KMS-11 (cell line): ENCODE measurements at regions not wholly inside any gene's neighbourhood (a gene's known extent, or its start where the extent isn't known, plus 50 kb on each side); places are given as distances from the start of the nearest gene placed in this dataset.

ENCODE experiments used
- H2AFZ ChIP-seq: fragments of 200-600 bp; sonication (generic); 2 replicates; pipeline ENCODE4 v1.6.1; 2016; ENCODE audit warnings: antibody characterized with exemption, mixed run types, low read depth
- H3K27ac ChIP-seq: fragments of 200-600 bp; sonication (generic); 2 replicates; pipeline ENCODE4 v1.6.1; 2016; ENCODE audit warnings: mild to moderate bottlenecking, mixed run types
- H3K27me3 ChIP-seq: fragments of 200-600 bp; sonication (generic); 2 replicates; pipeline ENCODE4 v1.6.1; 2017; ENCODE audit warnings: mild to moderate bottlenecking, low read depth, mixed run types, moderate library complexity; ENCODE audit not compliant: insufficient read depth
- H3K36me3 ChIP-seq: fragments of 200-600 bp; sonication (generic); 2 replicates; pipeline ENCODE4 v1.6.1; 2017; ENCODE audit warnings: mild to moderate bottlenecking, mixed run types; ENCODE audit not compliant: insufficient read depth
- H3K4me1 ChIP-seq: fragments of 200-600 bp; sonication (generic); 2 replicates; pipeline ENCODE4 v1.6.1; 2016; ENCODE audit warnings: mild to moderate bottlenecking, low read depth, mixed run types; ENCODE audit not compliant: poor library complexity, severe bottlenecking
- H3K4me2 ChIP-seq: fragments of 200-600 bp; sonication (generic); 2 replicates; pipeline ENCODE4 v1.7.0; 2016; ENCODE audit warnings: mild to moderate bottlenecking, mixed run types
- H3K4me3 ChIP-seq: fragments of 200-600 bp; sonication (generic); IDR thresholded peaks from 2 replicates; pipeline ENCODE4 v1.6.1; 2017; ENCODE audit warnings: low read depth, low read length, mixed read lengths; ENCODE audit not compliant: insufficient read depth
- H3K79me2 ChIP-seq: fragments of 200-600 bp; sonication (generic); 2 replicates; pipeline ENCODE4 v1.6.1; 2016; ENCODE audit warnings: low read depth, mixed run types; ENCODE audit not compliant: insufficient read depth
- H3K9ac ChIP-seq: fragments of 200-600 bp; sonication (generic); 2 replicates; pipeline ENCODE4 v1.6.1; 2016; ENCODE audit warnings: mild to moderate bottlenecking, mixed run types
- H4K20me1 ChIP-seq: fragments of 200-600 bp; sonication (generic); 2 replicates; pipeline ENCODE4 v1.6.1; 2016; ENCODE audit warnings: mild to moderate bottlenecking, mixed run types; ENCODE audit not compliant: insufficient read depth
- TF ChIP-seq, protein P1 (sequence below): fragments of 200-600 bp; sonication (generic); conservative IDR thresholded peaks from 2 replicates; pipeline ENCODE4 v1.6.1; 2017; ENCODE audit warnings: low read depth, mild to moderate bottlenecking, antibody characterized with exemption, low read length, moderate library complexity, mixed read lengths

DNA sequence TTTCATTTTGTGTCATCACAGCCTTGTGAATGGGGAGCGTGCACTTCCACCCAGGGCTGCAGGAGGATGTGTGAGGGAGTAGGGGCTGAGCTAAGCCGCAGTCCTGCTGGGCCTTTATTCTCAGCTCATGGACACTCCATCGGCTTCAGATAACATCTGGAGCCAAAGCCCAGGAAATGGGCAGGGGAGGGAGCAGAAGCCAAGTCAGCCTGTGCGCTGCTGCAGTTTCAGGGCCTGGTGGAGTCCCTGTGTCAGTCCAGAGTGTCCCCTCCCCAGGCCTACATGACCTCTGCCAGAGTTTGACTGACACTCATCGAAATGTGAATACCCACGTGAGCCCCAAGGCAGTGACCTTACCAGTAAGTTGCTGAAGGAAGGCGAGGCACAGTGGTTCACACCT, 242.2 kb downstream of the LOXHD1 start:
- Histone ChIP-seq H3K4me1 (no peaks in the 10 kb centered on the region), H3K4me3 (no peak overlapping the region), H2AFZ (no peak overlapping the region), H3K9ac (no peak overlapping the region), H3K27me3 (no peaks in the 10 kb centered on the region), H3K4me2 (no peak overlapping the region), H3K36me3 (no peaks in the 10 kb centered on the region), H3K79me2 (no peaks in the 10 kb centered on the region), H3K27ac (no peak overlapping the region), H4K20me1 (no peaks in the 10 kb centered on the region)
- TF ChIP-seq, protein P1, sequence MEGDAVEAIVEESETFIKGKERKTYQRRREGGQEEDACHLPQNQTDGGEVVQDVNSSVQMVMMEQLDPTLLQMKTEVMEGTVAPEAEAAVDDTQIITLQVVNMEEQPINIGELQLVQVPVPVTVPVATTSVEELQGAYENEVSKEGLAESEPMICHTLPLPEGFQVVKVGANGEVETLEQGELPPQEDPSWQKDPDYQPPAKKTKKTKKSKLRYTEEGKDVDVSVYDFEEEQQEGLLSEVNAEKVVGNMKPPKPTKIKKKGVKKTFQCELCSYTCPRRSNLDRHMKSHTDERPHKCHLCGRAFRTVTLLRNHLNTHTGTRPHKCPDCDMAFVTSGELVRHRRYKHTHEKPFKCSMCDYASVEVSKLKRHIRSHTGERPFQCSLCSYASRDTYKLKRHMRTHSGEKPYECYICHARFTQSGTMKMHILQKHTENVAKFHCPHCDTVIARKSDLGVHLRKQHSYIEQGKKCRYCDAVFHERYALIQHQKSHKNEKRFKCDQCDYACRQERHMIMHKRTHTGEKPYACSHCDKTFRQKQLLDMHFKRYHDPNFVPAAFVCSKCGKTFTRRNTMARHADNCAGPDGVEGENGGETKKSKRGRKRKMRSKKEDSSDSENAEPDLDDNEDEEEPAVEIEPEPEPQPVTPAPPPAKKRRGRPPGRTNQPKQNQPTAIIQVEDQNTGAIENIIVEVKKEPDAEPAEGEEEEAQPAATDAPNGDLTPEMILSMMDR, result no peak

DNA sequence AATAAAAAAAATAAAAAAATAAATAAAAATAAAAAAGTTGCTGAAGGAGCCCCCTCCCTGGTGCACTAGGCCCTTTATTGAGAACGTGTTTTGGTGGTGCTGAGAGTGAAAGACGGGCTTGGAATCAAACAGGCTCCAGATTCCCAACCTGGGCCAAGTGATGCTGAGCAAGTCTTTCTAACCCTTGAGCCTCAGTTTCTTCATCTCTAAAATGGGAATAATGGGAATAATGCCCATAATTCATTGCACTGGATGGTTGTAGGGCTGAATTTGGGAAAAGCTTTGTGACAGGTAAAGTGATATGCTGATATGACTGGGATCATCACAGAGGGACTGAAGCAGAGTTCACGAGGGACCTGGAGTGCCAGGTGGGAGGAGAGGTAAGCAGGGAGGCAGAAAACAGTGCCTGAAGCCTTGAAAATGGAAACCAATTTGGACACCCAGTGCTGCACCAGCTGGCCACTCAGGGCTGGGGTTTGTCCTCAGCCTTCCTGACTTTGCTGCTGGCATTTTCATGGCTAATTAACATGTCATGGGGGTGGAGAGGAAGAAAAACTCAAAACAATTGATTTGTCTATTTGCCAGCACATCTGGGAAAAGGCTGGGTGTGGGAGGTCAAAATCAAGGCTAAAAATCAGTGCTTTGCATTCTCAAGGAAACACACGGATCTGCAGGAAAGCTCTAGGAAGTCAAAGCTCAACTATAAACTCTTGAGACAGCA, 241.3 kb downstream of the LOXHD1 start:
- H3K4me3 ChIP-seq, result no peak overlapping the region

DNA sequence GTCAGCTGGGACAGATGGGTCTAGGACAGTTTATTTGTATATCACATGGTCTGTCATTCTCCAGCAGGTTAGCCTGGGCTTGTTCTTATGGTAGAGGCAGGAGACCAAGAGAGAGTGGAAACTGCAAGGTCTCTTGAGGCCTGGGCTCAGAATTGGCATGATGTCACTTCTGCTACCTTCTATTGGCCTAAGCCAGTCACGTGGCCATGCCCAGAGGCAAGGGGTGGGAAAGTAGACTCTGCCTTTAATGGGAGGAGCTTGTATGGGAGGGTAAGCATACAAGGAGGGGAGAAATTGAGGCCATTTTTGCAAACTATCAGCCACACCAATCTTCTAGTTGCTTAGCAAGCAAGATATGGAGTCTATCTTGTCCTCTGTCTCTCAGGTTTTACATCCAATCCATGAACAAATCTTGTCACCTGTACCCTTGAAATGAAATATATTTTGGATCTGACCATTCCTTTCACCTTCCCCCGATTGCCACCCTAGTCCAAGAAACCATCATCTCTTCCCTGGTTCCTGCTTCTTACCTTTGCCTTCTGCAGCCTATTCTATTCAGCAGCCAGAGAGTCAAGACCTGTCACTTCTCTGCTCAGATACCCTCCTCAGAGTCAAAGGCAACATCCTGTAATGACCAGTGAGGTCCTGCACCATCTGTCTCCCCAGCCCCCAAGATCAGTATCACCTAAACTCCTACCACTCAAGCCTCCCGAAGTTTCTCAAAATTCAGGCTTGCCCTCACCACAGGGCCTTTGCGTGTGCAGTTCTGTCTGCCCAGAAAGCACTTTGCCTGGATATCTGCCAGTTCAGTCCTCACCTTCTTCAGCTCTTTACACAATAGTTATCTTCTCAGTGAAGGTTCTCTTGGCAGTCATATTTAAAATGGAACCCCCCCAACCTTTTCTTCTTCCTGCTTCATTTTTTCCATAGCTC, 240.0 kb downstream of the LOXHD1 start:
- 0 out of 2 replicates have a peak overlapping the region, but pooled peaks have one; percentile 6 for H2AFZ ChIP-seq
- no peaks in the 10 kb centered on the region for H3K36me3 ChIP-seq
- no peak overlapping the region for H3K9ac ChIP-seq
- H3K27ac ChIP-seq, result no peak overlapping the region
- H3K27me3 ChIP-seq, result no peaks in the 10 kb centered on the region
- TF ChIP-seq, protein P1, result no peak
- no peaks in the 10 kb centered on the region for H3K79me2 ChIP-seq
- H3K4me2 ChIP-seq, result no peak overlapping the region
- no peaks in the 10 kb centered on the region for H3K4me1 ChIP-seq
- H3K4me3 ChIP-seq, result no peak overlapping the region
- H4K20me1 ChIP-seq, result no peaks in the 10 kb centered on the region

More for the DNA sequence above, 241.3 kb downstream of the LOXHD1 start:
- Histone ChIP-seq H3K4me2 (no peak overlapping the region), H4K20me1 (no peaks in the 10 kb centered on the region), H3K36me3 (no peaks in the 10 kb centered on the region), H3K27ac (no peak overlapping the region), H3K4me1 (no peaks in the 10 kb centered on the region), H2AFZ (no peak overlapping the region), H3K9ac (no peak overlapping the region), H3K27me3 (no peaks in the 10 kb centered on the region), H3K79me2 (no peaks in the 10 kb centered on the region)
- TF ChIP-seq, protein P1, result no peak

DNA sequence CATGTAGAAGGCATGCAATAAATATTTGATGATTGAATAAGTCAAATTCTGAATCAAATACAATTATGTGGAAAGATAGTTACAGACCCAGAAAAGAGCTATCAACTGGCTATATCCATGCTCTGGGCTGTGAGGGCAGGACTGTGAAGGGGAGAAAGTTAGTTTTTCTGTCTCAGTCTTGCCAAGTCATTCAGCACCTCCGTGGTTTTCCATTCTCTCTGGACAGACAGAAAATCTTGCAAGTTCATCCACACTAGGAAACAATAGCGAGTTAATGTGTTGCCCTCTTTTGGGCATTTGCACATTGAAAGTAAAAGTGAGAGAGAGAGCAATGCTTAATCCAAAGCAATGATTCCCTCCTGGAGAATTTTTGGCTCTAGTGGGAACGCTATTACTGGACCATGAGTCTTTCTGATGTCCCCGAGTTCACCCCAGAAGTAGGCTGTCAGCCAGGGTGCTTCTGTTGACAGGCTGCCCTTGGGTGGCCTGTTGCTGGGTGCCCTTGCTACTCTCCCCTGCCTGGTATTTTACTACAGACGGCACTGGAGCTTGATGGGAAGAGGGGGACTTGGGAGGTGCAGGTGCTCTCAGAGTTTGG, 238.3 kb downstream of the LOXHD1 start:
- no peak overlapping the region for H3K27ac ChIP-seq
- H3K9ac ChIP-seq, result no peak overlapping the region
- H3K27me3 ChIP-seq, result no peaks in the 10 kb centered on the region
- H3K4me3 ChIP-seq, result no peak overlapping the region
- no peaks in the 10 kb centered on the region for H3K36me3 ChIP-seq
- TF ChIP-seq, protein P1, result no peak
- no peak overlapping the region for H3K4me2 ChIP-seq
- no peak overlapping the region for H2AFZ ChIP-seq
- no peaks in the 10 kb centered on the region for H3K79me2 ChIP-seq
- H4K20me1 ChIP-seq, result no peaks in the 10 kb centered on the region
- H3K4me1 ChIP-seq, result no peaks in the 10 kb centered on the region
